ENCODE measurements at regions not wholly inside any gene's neighbourhood (a gene's known extent, or its start where the extent isn't known, plus 50 kb on each side); places are given as distances from the start of the nearest gene placed in this dataset.

- ATAC-seq = no peak
- no peak for DNase-seq (ENCODE audit: low spot score in 2 of 2)
- Mint-ChIP-seq H3K27ac (no peak overlapping the region), H3K4me1 (no peaks in the 10 kb centered on the region), H3K9me3 (no peaks in the 10 kb centered on the region), H3K36me3 (no peaks in the 10 kb centered on the region), H3K4me3 (no peak overlapping the region)
Observed at GRCh38 chr16:17777408-17777863, 306.7 kb upstream of the XYLT1 start.

- Mint-ChIP-seq H3K4me1 (no peaks in the 10 kb centered on the region), H3K27ac (no peak overlapping the region), H3K36me3 (no peaks in the 10 kb centered on the region), H3K4me3 (no peak overlapping the region), H3K9me3 (no peaks in the 10 kb centered on the region)
- DNase-seq (ENCODE audit: low spot score in 2 of 2) (no peak), ATAC-seq (no peak)
Observed at GRCh38 chr16:17776888-17777287, 306.1 kb upstream of the XYLT1 start.

- H3K36me3 Mint-ChIP-seq = no peaks in the 10 kb centered on the region
- H3K9me3 Mint-ChIP-seq = no peaks in the 10 kb centered on the region
- DNase-seq (ENCODE audit: low spot score in 2 of 2) = no peak
- no peak overlapping the region for H3K4me3 Mint-ChIP-seq
- no peak for ATAC-seq
- H3K27ac Mint-ChIP-seq = no peak overlapping the region
- no peaks in the 10 kb centered on the region for H3K4me1 Mint-ChIP-seq
Observed at GRCh38 chr16:17776465-17776864, 305.7 kb upstream of the XYLT1 start.

GRCh38 chr16:17775061-17775460 is 304.3 kb upstream of the XYLT1 start:
- no peak overlapping the region for H3K4me3 Mint-ChIP-seq
- ATAC-seq (no peak), DNase-seq (ENCODE audit: low spot score in 2 of 2) (no peak)
- no peak overlapping the region for H3K27ac Mint-ChIP-seq
- H3K9me3 Mint-ChIP-seq = peaks cover 5% of the 10 kb centered on the region
- H3K36me3 Mint-ChIP-seq = no peaks in the 10 kb centered on the region
- no peaks in the 10 kb centered on the region for H3K4me1 Mint-ChIP-seq

- no peaks in the 10 kb centered on the region for H3K4me1 Mint-ChIP-seq
- no peaks in the 10 kb centered on the region for H3K36me3 Mint-ChIP-seq
- H3K9me3 Mint-ChIP-seq = peaks cover 5% of the 10 kb centered on the region
- no peak overlapping the region for H3K27ac Mint-ChIP-seq
- no peak overlapping the region for H3K4me3 Mint-ChIP-seq
- no peak for ATAC-seq
- no peak for DNase-seq (ENCODE audit: low spot score in 2 of 2)
Observed at GRCh38 chr16:17773698-17774101, 302.9 kb upstream of the XYLT1 start.

- Mint-ChIP-seq H3K36me3 (no peaks in the 10 kb centered on the region), H3K4me1 (no peaks in the 10 kb centered on the region), H3K9me3 (peaks cover 7% of the 10 kb centered on the region), H3K27ac (no peak overlapping the region), H3K4me3 (no peak overlapping the region)
- no peak for ATAC-seq
- DNase-seq (ENCODE audit: low spot score in 2 of 2) = no peak
Observed at GRCh38 chr16:17770104-17770503, 299.3 kb upstream of the XYLT1 start.

GRCh38 chr16:17769065-17769464 is 298.3 kb upstream of the XYLT1 start:
- Mint-ChIP-seq H3K27ac (no peak overlapping the region), H3K9me3 (peaks cover 7% of the 10 kb centered on the region), H3K36me3 (no peaks in the 10 kb centered on the region), H3K4me1 (no peaks in the 10 kb centered on the region), H3K4me3 (no peak overlapping the region)
- DNase-seq (ENCODE audit: low spot score in 2 of 2) = no peak
- no peak for ATAC-seq

GRCh38 chr16:17768257-17768656 is 297.5 kb upstream of the XYLT1 start:
- H3K4me1 Mint-ChIP-seq = no peaks in the 10 kb centered on the region
- H3K27ac Mint-ChIP-seq = no peak overlapping the region
- DNase-seq (ENCODE audit: low spot score in 2 of 2) (no peak), ATAC-seq (no peak)
- H3K4me3 Mint-ChIP-seq = no peak overlapping the region
- H3K9me3 Mint-ChIP-seq = peaks cover 7% of the 10 kb centered on the region
- H3K36me3 Mint-ChIP-seq = no peaks in the 10 kb centered on the region

- no peak overlapping the region for H3K4me3 Mint-ChIP-seq
- H3K27ac Mint-ChIP-seq = no peak overlapping the region
- no peaks in the 10 kb centered on the region for H3K4me1 Mint-ChIP-seq
- H3K9me3 Mint-ChIP-seq = peaks cover 7% of the 10 kb centered on the region
- no peak for ATAC-seq
- H3K36me3 Mint-ChIP-seq = no peaks in the 10 kb centered on the region
- no peak for DNase-seq (ENCODE audit: low spot score in 2 of 2)
Observed at GRCh38 chr16:17766012-17766411, 295.3 kb upstream of the XYLT1 start.

- Mint-ChIP-seq H3K9me3 (peaks cover 4% of the 10 kb centered on the region), H3K4me3 (no peak overlapping the region)
- ATAC-seq = no peak
Observed at GRCh38 chr16:17759451-17760390, 289.0 kb upstream of the XYLT1 start.

GRCh38 chr16:17757808-17758207 is 287.0 kb upstream of the XYLT1 start:
- DNase-seq (ENCODE audit: low spot score in 2 of 2) (no peak), ATAC-seq (no peak)
- Mint-ChIP-seq H3K27ac (no peak overlapping the region), H3K36me3 (no peaks in the 10 kb centered on the region), H3K4me1 (no peaks in the 10 kb centered on the region), H3K4me3 (no peak overlapping the region), H3K9me3 (peaks cover 4% of the 10 kb centered on the region)

More at GRCh38 chr16:17759451-17760390, 289.0 kb upstream of the XYLT1 start:
- no peaks in the 10 kb centered on the region for H3K36me3 Mint-ChIP-seq
- no peak overlapping the region for H3K27ac Mint-ChIP-seq
- no peak for DNase-seq (ENCODE audit: low spot score in 2 of 2)
- no peaks in the 10 kb centered on the region for H3K4me1 Mint-ChIP-seq

GRCh38 chr16:17755158-17755557 is 284.4 kb upstream of the XYLT1 start:
- DNase-seq (ENCODE audit: low spot score in 2 of 2) (no peak), ATAC-seq (no peak)
- Mint-ChIP-seq H3K4me1 (no peaks in the 10 kb centered on the region), H3K9me3 (peaks cover 4% of the 10 kb centered on the region), H3K4me3 (no peak overlapping the region), H3K27ac (no peak overlapping the region), H3K36me3 (no peaks in the 10 kb centered on the region)

GRCh38 chr16:17753434-17753833 is 282.7 kb upstream of the XYLT1 start:
- no peak for DNase-seq (ENCODE audit: low spot score in 2 of 2)
- peaks cover 9% of the 10 kb centered on the region for H3K9me3 Mint-ChIP-seq
- H3K27ac Mint-ChIP-seq = no peak overlapping the region
- H3K4me3 Mint-ChIP-seq = no peak overlapping the region
- no peak for ATAC-seq
- H3K36me3 Mint-ChIP-seq = no peaks in the 10 kb centered on the region
- H3K4me1 Mint-ChIP-seq = no peaks in the 10 kb centered on the region

- Mint-ChIP-seq H3K9me3 (peaks cover 5% of the 10 kb centered on the region), H3K36me3 (no peaks in the 10 kb centered on the region), H3K4me1 (no peaks in the 10 kb centered on the region), H3K27ac (no peak overlapping the region), H3K4me3 (no peak overlapping the region)
- no peak for DNase-seq (ENCODE audit: low spot score in 2 of 2)
- ATAC-seq = no peak
Observed at GRCh38 chr16:17749706-17750105, 278.9 kb upstream of the XYLT1 start.

GRCh38 chr16:17748044-17748719 is 277.4 kb upstream of the XYLT1 start:
- no peaks in the 10 kb centered on the region for H3K4me1 Mint-ChIP-seq
- no peak for ATAC-seq
- H3K9me3 Mint-ChIP-seq = peaks cover 5% of the 10 kb centered on the region
- H3K4me3 Mint-ChIP-seq = no peak overlapping the region
- no peak overlapping the region for H3K27ac Mint-ChIP-seq
- H3K36me3 Mint-ChIP-seq = no peaks in the 10 kb centered on the region
- no peak for DNase-seq (ENCODE audit: low spot score in 2 of 2)

Measured in stimulated activated effector memory CD8-positive, alpha-beta T cell treated with anti-CD3 and anti-CD28 coated beads, Interleukin-12 subunit alpha, Interleukin-12 subunit beta, amount 100 ng/mL, for 72 hours (primary cell).